Stimulated activated CD4-positive, alpha-beta T cell treated with anti-CD3 and anti-CD28 coated beads, TNF-alpha, amount 100 ng/mL, for 24 hours (primary cell): ENCODE measurements at regions not wholly inside any gene's neighbourhood (a gene's known extent, or its start where the extent isn't known, plus 50 kb on each side); places are given as distances from the start of the nearest gene placed in this dataset.
"Not testable (repeated sequence)": the region's sequence is repeated elsewhere in the genome, so short reads cannot be mapped to it uniquely, and the experiment has no call there.

ENCODE experiments used
- DNase-seq, 3 experiments: peaks; one replicate each; pipeline ENCODE4 v3.0.0-alpha.2; 2020; ENCODE audit warnings: low read depth in 3 of 3

DNA sequence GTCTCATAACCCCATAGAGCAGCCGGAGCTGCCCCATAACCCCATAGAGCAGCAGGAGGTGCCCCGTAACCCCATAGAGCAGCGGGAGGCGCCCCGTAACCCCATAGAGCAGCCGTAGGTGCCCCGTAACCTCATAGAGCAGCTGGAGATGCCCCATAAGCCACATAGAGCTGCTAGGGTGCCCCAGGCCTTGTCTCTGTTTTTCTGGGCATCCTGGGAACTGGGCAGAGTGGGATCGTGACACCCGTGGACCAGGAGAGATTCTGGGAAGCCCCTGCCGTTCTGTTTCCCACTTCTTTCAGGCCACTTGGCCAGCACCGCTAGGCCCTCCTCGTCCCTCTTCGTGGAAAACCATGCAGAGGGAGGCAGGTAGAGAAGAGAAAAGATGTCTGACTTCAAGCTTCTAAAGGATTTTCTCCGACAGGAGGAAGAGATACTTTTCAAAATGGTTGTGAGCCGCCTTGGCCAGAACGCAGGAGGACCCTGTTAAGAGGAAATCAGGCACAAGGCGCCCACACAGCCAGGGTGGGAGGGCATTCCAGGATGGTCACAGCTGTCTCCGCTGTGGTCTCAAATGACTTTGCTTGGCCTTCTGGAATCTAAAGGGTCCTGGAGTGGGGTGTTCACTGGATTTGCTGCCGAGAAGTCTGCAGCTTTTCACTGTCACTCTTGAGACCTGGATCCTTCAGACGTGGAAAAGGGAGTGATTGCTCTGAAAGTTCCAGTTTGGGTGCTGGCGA, 171.8 kb downstream of the NPIPB11 start:
- not testable (repeated sequence) for DNase-seq

GRCh38 chr16:29233705-29234404, 172.7 kb downstream of the NPIPB11 start:
- DNase-seq = not testable (repeated sequence)

DNA sequence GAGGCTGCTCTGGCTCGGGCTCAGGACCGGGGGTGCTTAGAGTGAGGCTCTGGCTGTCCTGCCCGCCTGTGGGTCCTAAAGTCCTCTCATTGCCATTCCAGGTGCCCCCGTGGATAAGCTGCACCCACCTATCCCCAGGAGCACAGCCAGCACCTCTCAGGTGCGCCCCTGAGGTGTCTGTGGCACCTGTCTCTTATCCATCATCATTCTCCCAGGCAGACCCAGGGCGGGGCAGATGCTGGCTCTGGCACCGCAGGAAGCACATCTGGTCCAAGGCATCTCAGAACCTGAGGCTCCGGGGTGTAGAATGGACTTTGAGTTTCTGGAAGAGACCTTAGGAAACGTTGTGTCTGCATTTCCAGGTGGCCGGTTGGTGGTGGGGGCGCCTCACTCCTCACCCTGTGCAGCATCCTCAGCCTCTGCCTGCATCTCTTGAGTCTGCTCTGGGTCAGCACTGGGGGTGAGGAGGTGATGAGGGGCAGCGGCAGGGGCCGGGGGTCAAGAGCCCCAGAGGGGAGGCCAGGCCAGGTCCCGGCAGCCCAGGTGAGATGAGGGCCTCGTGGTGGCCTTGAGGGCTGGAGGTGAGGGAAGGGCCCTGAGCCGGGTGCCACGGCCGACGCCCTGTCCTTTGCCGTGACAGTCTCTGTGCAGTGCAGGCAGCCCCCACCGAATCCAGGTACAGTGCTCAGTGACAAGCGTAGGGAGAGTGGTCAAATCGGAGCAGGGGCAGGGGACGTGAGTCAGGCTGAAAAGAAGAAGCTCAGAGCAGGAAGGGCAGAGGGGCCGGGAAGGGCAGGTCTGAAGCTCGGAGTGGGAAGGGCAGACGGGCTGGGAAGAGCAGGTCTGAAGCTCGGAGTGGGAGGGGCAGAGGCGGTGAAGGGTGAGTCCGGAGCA, 173.5 kb downstream of the NPIPB11 start:
- DNase-seq = no peak

DNA sequence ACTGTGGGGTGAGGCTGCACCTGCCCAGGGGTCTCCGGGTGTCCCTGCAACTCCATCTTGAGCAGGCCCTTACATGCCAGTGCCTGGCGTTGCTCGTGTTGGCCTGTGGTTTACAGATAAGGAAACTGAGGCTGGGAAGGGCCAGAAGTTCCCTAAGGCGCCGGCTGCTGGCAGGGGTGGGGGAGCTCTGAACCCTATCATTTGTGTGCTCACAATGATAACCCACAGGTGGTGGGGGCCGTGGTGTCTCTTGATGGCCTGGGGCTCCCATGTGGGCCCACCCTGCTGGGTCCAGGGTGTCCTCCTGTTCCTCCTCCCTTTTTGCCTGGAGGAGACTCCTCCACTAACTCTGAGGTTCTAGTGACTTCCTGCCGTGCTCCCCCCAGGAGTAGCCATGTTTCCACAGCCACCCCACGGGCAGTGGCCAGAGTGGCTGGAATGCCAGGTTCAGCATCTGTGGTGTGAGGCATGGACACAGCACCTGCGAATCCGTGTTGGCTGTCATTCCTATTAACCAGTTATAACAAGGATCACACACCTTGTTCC, 174.3 kb downstream of the NPIPB11 start:
- not testable (repeated sequence) for DNase-seq

- no peak for DNase-seq
Measured at GRCh38 chr16:29231244-29231643, 175.3 kb downstream of the NPIPB11 start.

DNA sequence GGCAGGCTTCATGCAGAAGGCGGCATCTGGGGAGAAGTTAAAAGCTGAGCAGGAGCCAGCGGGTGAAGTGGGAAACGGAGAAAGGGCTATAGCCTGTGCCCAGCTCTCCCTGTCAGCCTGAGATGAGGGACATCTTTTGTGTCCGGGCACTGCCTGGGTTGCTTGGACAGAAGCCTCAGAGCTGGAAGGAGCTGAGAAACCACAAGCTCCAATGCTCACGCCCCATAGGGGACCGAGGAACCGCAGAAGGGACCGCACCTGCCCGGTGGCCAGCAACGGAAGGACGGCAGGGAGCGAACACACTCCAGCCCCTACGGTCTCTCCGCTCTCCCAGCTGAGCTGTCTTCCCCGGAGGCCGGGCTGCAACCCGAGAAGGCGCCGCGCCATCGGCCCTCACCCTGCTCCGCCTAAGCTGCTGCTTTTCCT, 175.8 kb downstream of the NPIPB11 start:
- no peak for DNase-seq

- not testable (repeated sequence) for DNase-seq
Measured at GRCh38 chr16:29230006-29230668, 176.4 kb downstream of the NPIPB11 start.

DNA sequence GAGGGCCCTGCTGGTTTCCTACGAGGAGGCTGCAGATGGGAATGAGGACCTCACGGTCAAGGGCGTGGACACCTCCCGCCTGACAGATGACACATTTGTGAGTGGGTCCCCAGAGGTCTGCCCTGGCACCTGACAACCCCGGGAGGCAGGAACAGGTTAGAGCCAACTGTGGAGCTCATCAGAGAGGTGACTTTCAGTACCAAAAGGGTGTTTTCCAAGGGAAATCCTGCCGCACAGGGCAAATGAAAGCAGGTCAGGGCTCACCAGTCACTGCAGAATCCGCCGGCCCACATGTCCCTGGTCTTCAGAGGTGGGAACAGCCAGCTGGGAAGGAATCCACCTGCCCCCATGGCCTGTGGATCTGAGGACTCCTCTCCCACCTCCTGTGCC, 176.9 kb downstream of the NPIPB11 start:
- not testable (repeated sequence) for DNase-seq

GRCh38 chr16:29228664-29229611, 177.6 kb downstream of the NPIPB11 start:
- not testable (repeated sequence) for DNase-seq

- DNase-seq = peak in 2 of 3 experiments; percentile 24 to 47
Measured at GRCh38 chr16:29227751-29228663, 178.5 kb downstream of the NPIPB11 start.

- DNase-seq = no peak
Measured at GRCh38 chr16:29226782-29227181, 179.7 kb downstream of the NPIPB11 start.

DNA sequence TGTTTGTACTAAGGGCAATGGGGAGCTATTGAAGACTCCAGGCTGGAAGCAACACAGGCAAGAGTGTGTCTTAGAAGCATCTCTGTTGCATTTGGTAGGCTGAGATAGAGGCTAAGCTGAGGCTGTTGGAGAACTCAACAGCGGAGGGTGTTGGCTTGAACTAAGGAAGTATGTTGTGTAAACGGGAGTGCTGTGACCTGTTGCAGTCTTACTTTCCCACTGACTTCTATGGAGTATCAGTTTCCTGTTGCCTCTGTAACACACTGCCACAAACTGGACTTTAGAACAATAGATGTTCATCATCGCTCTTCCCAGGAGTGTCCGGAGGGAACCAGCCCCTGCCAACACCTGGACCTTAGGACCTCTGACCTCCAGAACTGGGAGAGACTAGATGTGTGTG, 181.8 kb downstream of the NPIPB11 start:
- DNase-seq = not testable (repeated sequence)

- DNase-seq = not testable (repeated sequence)
Measured at GRCh38 chr16:29222615-29223014, 183.9 kb downstream of the NPIPB11 start.

DNA sequence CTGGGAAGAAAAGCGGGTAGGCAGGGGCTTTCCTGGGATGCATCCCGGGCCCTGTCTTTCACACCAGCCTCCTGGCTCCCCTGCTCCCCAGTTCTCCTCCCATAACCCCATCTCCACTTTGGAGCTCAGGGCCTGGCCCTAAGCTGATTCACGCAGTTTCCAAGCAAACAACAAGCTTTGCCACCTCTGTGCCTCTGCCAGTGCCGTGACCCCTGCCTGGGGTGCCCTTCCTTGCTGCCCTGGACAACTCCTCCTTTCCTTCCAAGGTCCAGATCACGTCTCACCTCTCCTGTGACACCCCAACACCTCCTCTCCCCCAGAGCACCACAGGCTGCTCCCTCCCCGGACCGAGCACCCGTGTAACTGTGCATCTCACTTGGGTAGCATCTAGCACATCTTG, 184.5 kb downstream of the NPIPB11 start:
- not testable (repeated sequence) for DNase-seq

DNA sequence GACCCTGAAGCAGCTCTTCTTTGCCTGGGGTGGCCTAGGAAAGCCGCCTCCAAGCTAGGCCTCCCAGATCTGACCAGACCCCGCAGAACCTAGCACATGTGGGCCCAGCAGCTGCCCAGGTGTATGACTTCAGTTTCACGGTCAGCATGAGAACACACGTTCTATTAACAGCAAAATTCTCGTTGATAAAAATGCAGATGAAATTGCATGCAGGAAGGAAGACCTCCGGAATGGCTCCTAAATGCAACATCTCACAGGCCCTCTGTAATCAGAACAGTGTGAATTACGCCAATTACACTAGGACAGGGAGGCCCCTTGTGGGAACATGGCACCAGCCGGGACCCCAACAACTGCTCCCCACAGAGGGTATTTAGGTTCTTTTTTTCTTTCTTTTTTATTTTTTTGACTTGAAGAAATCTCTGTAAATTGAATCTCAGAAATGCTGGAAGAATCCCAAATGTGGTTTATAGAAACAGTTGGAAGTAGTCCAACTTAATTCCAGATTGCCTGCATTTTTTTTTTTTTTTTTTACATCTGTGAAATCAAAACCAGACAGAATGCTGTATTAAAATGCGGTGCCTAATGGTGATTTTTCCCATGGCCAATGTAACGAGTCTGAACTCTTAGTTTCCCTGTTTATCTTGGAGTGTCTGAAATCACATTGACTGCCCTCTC, 185.1 kb downstream of the NPIPB11 start:
- DNase-seq = not testable (repeated sequence)

DNA sequence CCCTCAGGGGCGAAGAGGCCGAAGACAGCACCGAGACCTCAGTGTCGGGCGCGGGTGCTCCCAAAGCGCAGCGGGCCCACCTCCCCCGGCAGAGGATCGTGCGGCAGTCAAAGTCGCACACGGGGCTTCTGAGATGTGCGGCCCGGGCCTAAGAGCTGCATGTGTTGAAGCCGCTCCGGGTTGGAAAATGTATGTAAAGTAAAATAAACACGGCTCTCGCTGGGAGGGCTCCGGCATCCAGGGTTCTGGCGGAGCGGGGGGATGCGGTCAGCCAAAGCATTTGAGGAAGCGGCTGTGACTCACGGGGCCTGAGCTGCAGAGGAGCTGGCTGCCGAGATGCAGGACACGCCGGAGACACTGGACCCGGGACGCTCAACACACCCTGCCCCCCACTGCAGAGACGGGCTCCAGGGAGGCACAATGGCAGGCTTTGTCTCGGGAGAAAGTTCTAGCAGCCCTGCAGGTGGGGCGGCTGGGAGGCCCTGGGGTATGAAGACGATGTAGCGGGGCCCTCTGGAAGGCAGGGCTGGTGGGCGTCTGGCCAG, 185.8 kb downstream of the NPIPB11 start:
- DNase-seq = not testable (repeated sequence)

DNA sequence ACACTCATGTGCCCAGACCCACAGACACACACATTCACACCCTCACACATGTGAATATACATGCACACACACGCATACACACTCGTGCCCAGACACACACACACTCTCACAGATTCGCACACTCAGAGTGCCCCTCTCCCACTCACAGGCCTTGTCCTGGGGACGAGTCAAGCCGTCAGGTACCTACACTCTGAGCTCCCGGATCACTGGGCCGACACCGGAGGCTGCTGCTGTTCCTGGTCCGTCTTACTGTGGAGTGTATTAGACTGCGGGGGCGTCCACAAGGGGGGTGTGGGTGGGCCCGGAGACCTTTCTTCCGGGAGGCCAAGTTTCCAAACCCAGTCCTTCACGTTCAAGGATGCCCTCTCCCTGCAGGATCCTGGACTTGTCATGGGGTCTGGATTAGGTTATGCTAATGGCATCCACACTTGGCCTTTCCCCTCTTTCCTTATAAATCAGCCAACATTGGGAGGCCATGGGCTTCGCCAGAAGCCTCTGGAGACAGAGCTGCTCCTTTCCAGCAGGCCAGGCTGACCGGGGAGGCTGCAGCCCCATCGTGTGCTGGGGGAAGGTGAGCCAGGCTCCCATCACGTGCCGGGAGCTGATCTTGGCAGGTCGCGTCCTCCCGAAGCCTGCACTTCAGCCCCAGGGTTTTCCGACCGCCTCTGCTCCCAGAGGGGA, 186.4 kb downstream of the NPIPB11 start:
- DNase-seq = not testable (repeated sequence)

DNA sequence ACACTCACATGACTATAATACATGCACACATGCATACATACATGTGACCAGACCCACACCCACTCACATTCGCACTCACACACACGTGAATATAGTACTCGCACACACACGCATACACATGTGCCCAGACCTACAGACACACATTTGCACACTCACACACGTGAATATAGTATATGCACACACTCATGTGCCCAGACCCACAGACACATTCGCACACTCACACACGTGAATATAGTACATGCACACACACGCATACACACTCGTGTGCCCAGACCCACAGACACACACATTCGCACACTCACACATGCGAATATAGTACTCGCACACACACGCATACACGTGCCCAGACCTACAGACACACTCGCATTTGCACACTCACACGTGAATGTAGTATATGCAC, 186.9 kb downstream of the NPIPB11 start:
- not testable (repeated sequence) for DNase-seq
